ENCODE measurements at regions not wholly inside any gene's neighbourhood (a gene's known extent, or its start where the extent isn't known, plus 50 kb on each side); places are given as distances from the start of the nearest gene placed in this dataset.

- DNase-seq (ENCODE audit: low read depth), result peak; percentile 60
These were observed 133.2 kb upstream of the PTPN1 start for GRCh38 chr20:50376888-50377459.

- no peak for DNase-seq (ENCODE audit: low read depth)
These were observed 131.8 kb upstream of the PTPN1 start for GRCh38 chr20:50378170-50379000.

- peak; percentile 90 for DNase-seq (ENCODE audit: low read depth)
These were observed 130.9 kb upstream of the PTPN1 start for GRCh38 chr20:50379049-50379990.

GRCh38 chr20:50379991-50380696 is 130.0 kb upstream of the PTPN1 start:
- DNase-seq (ENCODE audit: low read depth), result no peak

- DNase-seq (ENCODE audit: low read depth), result peak; percentile 50
These were observed 129.5 kb upstream of the PTPN1 start for GRCh38 chr20:50380697-50381040.

GRCh38 chr20:50381075-50381732 is 129.0 kb upstream of the PTPN1 start:
- DNase-seq (ENCODE audit: low read depth), result no peak

GRCh38 chr20:50381771-50382593 is 128.2 kb upstream of the PTPN1 start:
- no peak for DNase-seq (ENCODE audit: low read depth)

GRCh38 chr20:50385733-50386640 is 124.2 kb upstream of the PTPN1 start:
- no peak for DNase-seq (ENCODE audit: low read depth)

GRCh38 chr20:50386641-50386960 is 123.6 kb upstream of the PTPN1 start:
- no peak for DNase-seq (ENCODE audit: low read depth)

- DNase-seq (ENCODE audit: low read depth), result no peak
These were observed 122.8 kb upstream of the PTPN1 start for GRCh38 chr20:50387218-50387995.

- DNase-seq (ENCODE audit: low read depth), result peak; percentile 88
These were observed 122.2 kb upstream of the PTPN1 start for GRCh38 chr20:50387996-50388332.

GRCh38 chr20:50388733-50389437 is 121.3 kb upstream of the PTPN1 start:
- DNase-seq (ENCODE audit: low read depth), result no peak

- no peak for DNase-seq (ENCODE audit: low read depth)
These were observed 120.8 kb upstream of the PTPN1 start for GRCh38 chr20:50389438-50389807.

GRCh38 chr20:50389808-50390684 is 120.1 kb upstream of the PTPN1 start:
- no peak for DNase-seq (ENCODE audit: low read depth)

- DNase-seq (ENCODE audit: low read depth), result no peak
These were observed 119.3 kb upstream of the PTPN1 start for GRCh38 chr20:50390685-50391443.

- no peak for DNase-seq (ENCODE audit: low read depth)
These were observed 118.6 kb upstream of the PTPN1 start for GRCh38 chr20:50391444-50392137.
